CD4-positive, alpha-beta memory T cell (primary cell): ENCODE measurements at regions not wholly inside any gene's neighbourhood (a gene's known extent, or its start where the extent isn't known, plus 50 kb on each side); places are given as distances from the start of the nearest gene placed in this dataset.

Experiments
- CTCF ChIA-PET: fragments of 350-600 bp; sonication (Branson Sonifier 250); formaldehyde crosslinking; loops from one replicate; lab custom pipeline; 2021; ENCODE audit warnings: inconsistent platforms; ENCODE audit not compliant: partially characterized antibody; lab: Charles Lee
- POLR2A ChIA-PET: fragments of 350-600 bp; sonication (Branson Sonifier 250); formaldehyde crosslinking; loops from one replicate; lab custom pipeline; 2021; ENCODE audit not compliant: partially characterized antibody; lab: Charles Lee
- DNase-seq, 5 donors: peaks; one replicate each; pipeline versions ENCODE4 v3.0.0 to v3.0.0-alpha.2; 2020 to 2022; ENCODE audit warnings: mixed read lengths in 1 of 5
- H3K27ac ChIP-seq: one replicate; pipeline ENCODE4 v1.7.0; 2013; ENCODE audit warnings: low read depth, low read length
- H3K27me3 ChIP-seq: 2 replicates; pipeline ENCODE4 v1.7.0; 2013; ENCODE audit warnings: mild to moderate bottlenecking, low read length, moderate library complexity; ENCODE audit not compliant: insufficient read depth
- H3K36me3 ChIP-seq: 2 replicates; pipeline ENCODE4 v1.7.0; 2013; ENCODE audit warnings: mild to moderate bottlenecking, low read length, moderate library complexity; ENCODE audit not compliant: insufficient read depth
- H3K4me1 ChIP-seq: 2 replicates; pipeline ENCODE4 v1.7.0; 2013; ENCODE audit warnings: mild to moderate bottlenecking, low read length, moderate library complexity; ENCODE audit not compliant: insufficient read depth
- H3K4me3 ChIP-seq, 2 donors: one replicate each; pipeline ENCODE4 v1.7.0; 2013; ENCODE audit warnings: low read length in 2 of 2, mild to moderate bottlenecking in 1 of 2
- H3K9me3 ChIP-seq, 2 donors: one replicate each; pipeline ENCODE4 v1.7.0; 2013; ENCODE audit warnings: low read length in 2 of 2, control low read depth in 1 of 2; ENCODE audit not compliant: control insufficient read depth in 1 of 2
- H3K27ac Mint-ChIP-seq, 7 donors: one replicate each; pipeline ENCODE4 v1.8.0; 2020 to 2021; ENCODE audit warnings: mixed read lengths in 7 of 7, mild to moderate bottlenecking in 6 of 7, inconsistent platforms in 3 of 7, moderate library complexity in 3 of 7
- H3K27me3 Mint-ChIP-seq, 2 donors: one replicate each; pipeline ENCODE4 v1.8.0; 2020 to 2021; ENCODE audit warnings: mixed read lengths in 2 of 2
- H3K36me3 Mint-ChIP-seq, 2 donors: one replicate each; pipeline ENCODE4 v1.8.0; 2020 to 2021; ENCODE audit warnings: mixed read lengths in 2 of 2, inconsistent platforms in 1 of 2, mild to moderate bottlenecking in 1 of 2
- H3K4me1 Mint-ChIP-seq, 4 donors: one replicate each; pipeline ENCODE4 v1.8.0; 2020 to 2021; ENCODE audit warnings: mixed read lengths in 4 of 4, mild to moderate bottlenecking in 1 of 4
- H3K4me3 Mint-ChIP-seq, 8 donors: one replicate each; pipeline ENCODE4 v1.8.0; 2020 to 2021; ENCODE audit warnings: mixed read lengths in 8 of 8, mild to moderate bottlenecking in 7 of 8, moderate library complexity in 6 of 8, inconsistent platforms in 3 of 8
- H3K9me3 Mint-ChIP-seq, 8 donors: one replicate each; pipeline ENCODE4 v1.8.0; 2020 to 2021; ENCODE audit warnings: mixed read lengths in 8 of 8, mild to moderate bottlenecking in 5 of 8, inconsistent platforms in 3 of 8, moderate library complexity in 1 of 8
- intact Hi-C: fragments of 100-400 bp; cut with micrococcal nuclease; formaldehyde crosslinking; loops from one replicate; pipeline ENCODE4 v1.15.1; 2023

DNA sequence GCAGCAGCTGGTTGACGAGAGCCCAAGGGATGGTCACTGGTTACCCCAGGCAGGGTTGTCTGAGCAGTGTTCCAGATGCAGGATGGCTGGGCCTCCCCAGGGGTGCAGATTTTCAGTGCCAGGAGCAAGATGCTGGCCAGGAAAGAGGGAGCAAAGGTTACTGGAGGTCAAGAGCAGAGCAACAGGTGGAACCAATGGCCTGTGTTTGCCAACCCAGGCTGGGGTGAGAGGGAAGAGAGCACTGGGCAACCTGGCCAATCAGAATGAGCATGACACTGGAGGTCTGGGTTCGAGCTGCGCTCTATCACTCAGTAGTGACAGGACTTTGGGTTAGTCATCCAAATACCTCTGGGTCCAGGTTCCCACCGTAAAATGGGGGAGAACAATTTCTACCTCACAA, 90.6 kb upstream of the TLE3 start:
- H3K9me3 Mint-ChIP-seq, result peaks cover 0 to 5% (median 0%) of the 10 kb centered on the region in 8 donors
- Histone ChIP-seq H3K36me3 (no peaks in the 10 kb centered on the region), H3K27me3 (no peaks in the 10 kb centered on the region), H3K9me3 (no peaks in the 10 kb centered on the region), H3K4me1 (no peaks in the 10 kb centered on the region), H3K27ac (no peak overlapping the region), H3K4me3 (no peak overlapping the region)
- no peak overlapping the region for H3K4me3 Mint-ChIP-seq
- intact Hi-C loops, result no loop called here
- DNase-seq, result no peak
- no peak overlapping the region for H3K27ac Mint-ChIP-seq
- peaks cover 0 to under 1% (median 0%) of the 10 kb centered on the region in 4 donors for H3K4me1 Mint-ChIP-seq
- H3K36me3 Mint-ChIP-seq, result peaks cover 0 to 4% of the 10 kb centered on the region in 2 donors
- ChIA-PET CTCF (no interaction called here), POLR2A (no interaction called here)
- H3K27me3 Mint-ChIP-seq, result no peaks in the 10 kb centered on the region

GRCh38 chr15:70187331-70187730, 89.6 kb upstream of the TLE3 start:
- Mint-ChIP-seq H3K4me3 (no peak overlapping the region), H3K27ac (no peak overlapping the region), H3K9me3 (peaks cover 0 to 5% (median 0%) of the 10 kb centered on the region in 8 donors), H3K27me3 (no peaks in the 10 kb centered on the region), H3K36me3 (peaks cover 0 to 4% of the 10 kb centered on the region in 2 donors), H3K4me1 (peaks cover 0 to 4% (median 0%) of the 10 kb centered on the region in 4 donors)
- Histone ChIP-seq H3K9me3 (no peaks in the 10 kb centered on the region), H3K27ac (no peak overlapping the region), H3K27me3 (no peaks in the 10 kb centered on the region), H3K4me3 (no peak overlapping the region), H3K36me3 (no peaks in the 10 kb centered on the region), H3K4me1 (no peaks in the 10 kb centered on the region)
- intact Hi-C loops, result no loop called here
- no peak for DNase-seq
- POLR2A ChIA-PET, result no interaction called here
- CTCF ChIA-PET, result interaction anchor here (1.0 to 1.3 kb wide), 2 partner anchors 273 to 711 kb away, joined by 3 to 4 read pairs; no protein-coding TSS in a partner anchor

- Histone ChIP-seq H3K27me3 (no peaks in the 10 kb centered on the region), H3K36me3 (no peaks in the 10 kb centered on the region), H3K9me3 (no peaks in the 10 kb centered on the region), H3K4me1 (no peaks in the 10 kb centered on the region), H3K27ac (no peak overlapping the region), H3K4me3 (no peak overlapping the region)
- POLR2A ChIA-PET, result no interaction called here
- Mint-ChIP-seq H3K27me3 (peaks cover 0 to 3% of the 10 kb centered on the region in 2 donors), H3K4me3 (no peak overlapping the region), H3K36me3 (no peaks in the 10 kb centered on the region), H3K9me3 (peaks cover 0 to 3% (median 0%) of the 10 kb centered on the region in 8 donors), H3K27ac (no peak overlapping the region), H3K4me1 (peaks cover 0 to 4% (median 0%) of the 10 kb centered on the region in 4 donors)
- intact Hi-C loops, result no loop called here
- CTCF ChIA-PET, result no interaction called here
- no peak for DNase-seq
These were observed 88.4 kb upstream of the TLE3 start for GRCh38 chr15:70186152-70186551.

- H3K36me3 Mint-ChIP-seq, result no peaks in the 10 kb centered on the region
- H3K4me3 Mint-ChIP-seq, result no peak overlapping the region
- peaks cover 0 to 1% (median 0%) of the 10 kb centered on the region in 8 donors for H3K9me3 Mint-ChIP-seq
- no peak overlapping the region for H3K4me3 ChIP-seq
- no peak overlapping the region for H3K27ac ChIP-seq
- H3K27ac Mint-ChIP-seq, result no peak overlapping the region
- POLR2A ChIA-PET, result no interaction called here
- no peaks in the 10 kb centered on the region for H3K9me3 ChIP-seq
- no peaks in the 10 kb centered on the region for H3K27me3 ChIP-seq
- intact Hi-C loops, result no loop called here
- CTCF ChIA-PET, result no interaction called here
- H3K4me1 Mint-ChIP-seq, result peaks cover 0 to 4% (median 1%) of the 10 kb centered on the region in 4 donors
- no peaks in the 10 kb centered on the region for H3K36me3 ChIP-seq
- peaks cover 0 to 3% of the 10 kb centered on the region in 2 donors for H3K27me3 Mint-ChIP-seq
- no peaks in the 10 kb centered on the region for H3K4me1 ChIP-seq
- DNase-seq, result no peak
These were observed 87.6 kb upstream of the TLE3 start for GRCh38 chr15:70185251-70185711.

DNA sequence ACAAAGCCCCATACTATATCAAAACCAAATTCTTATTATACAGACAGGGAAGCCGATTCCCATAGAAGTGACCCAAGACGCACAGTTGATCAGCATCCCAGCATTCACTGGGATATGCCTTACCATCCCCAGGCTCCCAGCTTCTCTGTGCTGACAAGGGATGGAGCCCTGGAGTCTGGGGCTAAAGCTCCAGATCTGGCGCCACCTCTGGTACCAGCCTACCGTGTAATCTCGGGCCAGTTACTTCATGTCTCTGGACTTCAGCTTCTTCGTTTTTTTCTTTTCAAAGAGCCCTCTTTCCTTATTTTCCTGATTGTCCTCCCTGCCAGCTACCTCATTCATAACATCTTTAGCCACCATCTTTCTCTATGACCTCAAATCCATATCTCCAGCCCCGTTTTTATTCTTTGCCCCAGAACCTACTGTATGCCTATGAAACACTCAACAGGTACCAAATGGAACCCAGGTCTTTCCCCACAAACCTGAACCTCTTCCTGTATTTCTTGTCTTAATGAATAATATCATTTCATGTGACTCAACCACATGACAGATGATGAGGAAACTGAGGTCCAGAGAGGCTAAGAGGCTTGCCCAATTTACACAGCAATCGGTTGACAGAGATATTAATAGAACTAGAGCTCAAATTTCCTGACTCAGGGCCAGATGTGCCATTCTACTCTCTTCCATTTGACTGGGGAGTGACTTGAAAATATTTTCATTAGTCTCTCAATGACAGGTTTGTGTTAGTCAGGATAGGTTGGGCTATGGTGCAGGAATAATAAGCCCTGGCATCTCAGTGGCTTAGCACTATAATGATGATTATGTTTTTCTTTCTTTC, 85.4 kb upstream of the TLE3 start:
- DNase-seq, result no peak
- H3K9me3 ChIP-seq, result no peaks in the 10 kb centered on the region
- no peak overlapping the region for H3K27ac Mint-ChIP-seq
- ChIA-PET POLR2A (no interaction called here), CTCF (no interaction called here)
- H3K4me3 Mint-ChIP-seq, result no peak overlapping the region
- no peaks in the 10 kb centered on the region for H3K9me3 Mint-ChIP-seq
- no peak overlapping the region for H3K27ac ChIP-seq
- no peaks in the 10 kb centered on the region for H3K27me3 ChIP-seq
- peaks cover 0 to 4% (median 1%) of the 10 kb centered on the region in 4 donors for H3K4me1 Mint-ChIP-seq
- peaks cover 0 to 3% of the 10 kb centered on the region in 2 donors for H3K27me3 Mint-ChIP-seq
- no peaks in the 10 kb centered on the region for H3K36me3 Mint-ChIP-seq
- no peak overlapping the region for H3K4me3 ChIP-seq
- no peaks in the 10 kb centered on the region for H3K36me3 ChIP-seq
- H3K4me1 ChIP-seq, result no peaks in the 10 kb centered on the region
- intact Hi-C loops, result no loop called here

- ChIA-PET CTCF (no interaction called here), POLR2A (no interaction called here)
- Histone ChIP-seq H3K9me3 (no peaks in the 10 kb centered on the region), H3K4me3 (no peak overlapping the region), H3K4me1 (no peaks in the 10 kb centered on the region), H3K27ac (no peak overlapping the region), H3K27me3 (no peaks in the 10 kb centered on the region), H3K36me3 (no peaks in the 10 kb centered on the region)
- Mint-ChIP-seq H3K4me3 (no peak overlapping the region), H3K27ac (no peak overlapping the region), H3K36me3 (no peaks in the 10 kb centered on the region), H3K27me3 (peaks cover 0 to 3% of the 10 kb centered on the region in 2 donors), H3K9me3 (no peaks in the 10 kb centered on the region), H3K4me1 (peaks cover 0 to 4% (median 1%) of the 10 kb centered on the region in 4 donors)
- no peak for DNase-seq
- intact Hi-C loops, result no loop called here
These were observed 84.0 kb upstream of the TLE3 start for GRCh38 chr15:70181626-70182255.

DNA sequence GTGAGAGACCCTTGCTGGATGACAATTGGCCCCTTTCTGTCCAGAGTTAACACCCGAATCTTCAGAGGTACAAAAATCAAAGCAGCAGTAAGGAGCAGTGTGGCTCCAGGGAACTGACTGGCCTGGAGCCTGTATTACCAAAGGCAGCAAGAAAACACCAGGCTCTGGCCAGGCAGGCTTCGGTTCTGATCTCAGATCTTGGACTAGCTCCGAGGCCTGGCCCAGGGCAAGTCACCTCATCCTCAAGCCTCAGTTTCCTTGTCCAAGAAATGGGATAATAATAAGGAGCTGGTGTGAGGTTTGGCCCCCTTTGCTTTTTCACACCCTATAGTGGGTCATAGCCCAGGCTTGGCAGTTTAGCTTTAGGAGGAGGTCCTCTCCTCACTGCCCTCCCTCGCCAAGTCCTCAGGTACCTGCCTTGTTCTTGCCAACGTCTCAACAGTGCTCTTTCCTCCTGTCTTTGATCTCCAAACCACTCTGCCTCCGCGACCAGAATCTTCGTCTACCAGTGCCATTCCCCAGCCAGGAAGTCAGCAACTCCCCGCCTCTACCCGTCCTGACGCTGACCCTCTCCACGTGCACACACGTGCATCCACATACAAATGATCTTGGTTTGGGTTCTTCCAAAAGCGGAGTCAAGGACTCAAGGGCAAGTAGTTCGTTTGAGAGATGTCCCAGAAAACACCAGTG, 82.6 kb upstream of the TLE3 start:
- no peak overlapping the region for H3K27ac Mint-ChIP-seq
- no peak overlapping the region for H3K4me3 Mint-ChIP-seq
- no peaks in the 10 kb centered on the region for H3K36me3 ChIP-seq
- no peak overlapping the region for H3K4me3 ChIP-seq
- peaks cover 0 to 4% (median 1%) of the 10 kb centered on the region in 4 donors for H3K4me1 Mint-ChIP-seq
- no peaks in the 10 kb centered on the region for H3K9me3 ChIP-seq
- intact Hi-C loops, result no loop called here
- peaks cover 0 to 3% of the 10 kb centered on the region in 2 donors for H3K27me3 Mint-ChIP-seq
- CTCF ChIA-PET, result no interaction called here
- no peaks in the 10 kb centered on the region for H3K36me3 Mint-ChIP-seq
- no peaks in the 10 kb centered on the region for H3K4me1 ChIP-seq
- no peak for DNase-seq
- H3K27ac ChIP-seq, result no peak overlapping the region
- no peaks in the 10 kb centered on the region for H3K27me3 ChIP-seq
- POLR2A ChIA-PET, result no interaction called here
- H3K9me3 Mint-ChIP-seq, result no peaks in the 10 kb centered on the region
